ENCODE measurements at regions not wholly inside any gene's neighbourhood (a gene's known extent, or its start where the extent isn't known, plus 50 kb on each side); places are given as distances from the start of the nearest gene placed in this dataset.

- no peak for TF ChIP-seq RCOR1 (IDR thresholded peaks at IDR 0.05; ENCODE audit: insufficient replicate concordance, low read length)
- TF ChIP-seq RFX5 (IDR thresholded peaks at IDR 0.05; ENCODE audit: low read depth, low read length) = no peak
- TF ChIP-seq CTCF (conservative IDR thresholded peaks at IDR 0.05; ENCODE audit: low read depth, low read length) = no peak
- no peak for TF ChIP-seq FOS (IDR thresholded peaks at IDR 0.05; ENCODE audit: low read depth, low read length)
- no peak for TF ChIP-seq MXI1 (IDR thresholded peaks at IDR 0.05; ENCODE audit: borderline replicate concordance, low read depth, low read length)
- TF ChIP-seq POLR2A (IDR thresholded peaks at IDR 0.05; ENCODE audit: low read depth, low read length) = no peak
- no peak for TF ChIP-seq NFE2L2 (IDR thresholded peaks at IDR 0.05; ENCODE audit: low read depth, low read length)
- no peak for TF ChIP-seq MAZ (IDR thresholded peaks at IDR 0.05; ENCODE audit: borderline replicate concordance, low read depth, low read length)
- TF ChIP-seq CHD1 (IDR thresholded peaks at IDR 0.05; ENCODE audit: low read depth, low read length) = no peak
- TF ChIP-seq ELK1 (IDR thresholded peaks at IDR 0.05; ENCODE audit: borderline replicate concordance, low read depth, low read length) = no peak
- no peak for TF ChIP-seq RAD21 (IDR thresholded peaks at IDR 0.05; ENCODE audit: low read length)
Observed at GRCh38 chr21:15252431-15252830, 187.6 kb upstream of the NRIP1 start.

All from IMR-90 (cell line).